Ovary (tissue), 7 donors: ENCODE measurements at regions not wholly inside any gene's neighbourhood (a gene's known extent, or its start where the extent isn't known, plus 50 kb on each side); places are given as distances from the start of the nearest gene placed in this dataset.

Experiments used
- DNase-seq, 5 donors: peaks; one replicate each; pipeline ENCODE4 v3.0.0-alpha.2; 2019 to 2020
- H3K27ac ChIP-seq, 2 donors: fragments of 200-600 bp; one replicate each; pipeline versions ENCODE4 v1.5.1 to v1.8.0; 2019 to 2022
- H3K27me3 ChIP-seq: fragments of 200-600 bp; one replicate; pipeline ENCODE4 v1.8.0; 2022
- H3K36me3 ChIP-seq: fragments of 200-600 bp; sonication (generic); one replicate; pipeline ENCODE4 v1.5.1; 2019
- H3K4me1 ChIP-seq: one replicate; pipeline ENCODE4 v1.8.1; 2013; ENCODE audit warnings: mild to moderate bottlenecking, moderate library complexity; ENCODE audit not compliant: insufficient read depth
- H3K4me3 ChIP-seq: fragments of 200-600 bp; sonication (generic); one replicate; pipeline ENCODE4 v1.5.1; 2017
- H3K9me3 ChIP-seq, 2 donors: fragments of 200-600 bp in 1 of 2; sonication (generic) in 1 of 2; one replicate each; pipeline versions ENCODE4 v1.5.1 to v1.8.1; 2013 to 2019; ENCODE audit warnings: mild to moderate bottlenecking in 1 of 2, moderate library complexity in 1 of 2
- EP300 ChIP-seq: sonication (generic); formaldehyde crosslinking; IDR thresholded peaks from one replicate; pipeline ENCODE4 v1.6.1; 2017; ENCODE audit warnings: antibody characterized with exemption
- POLR2A ChIP-seq: fragments of 450-650 bp; IDR thresholded peaks from one replicate; pipeline ENCODE4 v1.6.1; 2017; ENCODE audit warnings: antibody characterized with exemption, mild to moderate bottlenecking, moderate library complexity
- WGBS, 3 donors: extraction: QIAGEN DNeasy Blood & Tissue Kit in 1 of 3; methylation state at CpG; one replicate each; pipeline versions ENCODE4 v1.1.5 to v1.1.7; 2013 to 2017; 5-methylcytosine and 5-hydroxymethylcytosine counted together
- intact Hi-C, 4 donors: fragments of 100-400 bp; cut with DNase I; formaldehyde crosslinking; loops; one replicate each; pipeline versions ENCODE4 v1.11.0 to v1.15.1; 2022 to 2023
- TF ChIP-seq, protein P1 (sequence below), 3 donors: fragments of 450-650 bp in 2 of 3; fragments of 200-600 bp in 1 of 3; IDR thresholded peaks; one replicate each; pipeline versions ENCODE4 v1.5.1 to v1.8.0; 2016 to 2022; ENCODE audit warnings: antibody characterized with exemption in 3 of 3, mild to moderate bottlenecking in 1 of 3
- donor health status: DM: no; HTN: no; CAD: no; lungs with moderate emphysema.
- donor health status: DM: no; HTN: no; CAD: no.
- donor health status: Bipolar disorder and iron deficiency.
- donor health status: DM: no; HTN: no; CAD: no.
- donor health status: DM: yes; HTN: yes; CAD: no.

DNA sequence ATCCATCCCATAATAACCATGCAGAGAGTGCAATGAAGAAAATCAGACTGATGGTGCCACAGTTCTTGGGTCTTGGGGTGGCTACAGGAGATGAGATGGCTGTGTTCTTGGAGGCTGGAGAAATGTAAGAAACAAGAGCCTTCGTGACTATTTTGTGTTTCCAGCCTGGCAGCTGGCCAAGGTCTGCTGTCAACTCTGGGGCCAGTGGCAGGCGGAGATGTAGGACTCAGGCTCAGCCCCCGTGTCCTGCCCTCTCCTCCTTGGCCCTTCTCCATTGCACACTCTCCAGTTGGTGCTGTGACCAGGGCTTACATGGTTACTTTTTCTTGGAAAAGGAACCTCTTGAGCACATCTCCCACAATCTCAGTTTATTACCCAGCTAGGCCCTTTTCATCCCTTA is 235.4 kb downstream of the DMRT2 start:
- 22 to 38% (median 24%) methylated on average over 3 of the region's 3 CpGs for WGBS, 3 donors
- Histone ChIP-seq H3K9me3 (no peaks in the 10 kb centered on the region), H3K36me3 (no peaks in the 10 kb centered on the region), H3K27ac (no peak overlapping the region), H3K4me1 (no peaks in the 10 kb centered on the region), H3K27me3 (no peaks in the 10 kb centered on the region), H3K4me3 (no peak overlapping the region)
- intact Hi-C loops, result no loop called here
- TF ChIP-seq EP300, result no peak
- TF ChIP-seq, protein P1, sequence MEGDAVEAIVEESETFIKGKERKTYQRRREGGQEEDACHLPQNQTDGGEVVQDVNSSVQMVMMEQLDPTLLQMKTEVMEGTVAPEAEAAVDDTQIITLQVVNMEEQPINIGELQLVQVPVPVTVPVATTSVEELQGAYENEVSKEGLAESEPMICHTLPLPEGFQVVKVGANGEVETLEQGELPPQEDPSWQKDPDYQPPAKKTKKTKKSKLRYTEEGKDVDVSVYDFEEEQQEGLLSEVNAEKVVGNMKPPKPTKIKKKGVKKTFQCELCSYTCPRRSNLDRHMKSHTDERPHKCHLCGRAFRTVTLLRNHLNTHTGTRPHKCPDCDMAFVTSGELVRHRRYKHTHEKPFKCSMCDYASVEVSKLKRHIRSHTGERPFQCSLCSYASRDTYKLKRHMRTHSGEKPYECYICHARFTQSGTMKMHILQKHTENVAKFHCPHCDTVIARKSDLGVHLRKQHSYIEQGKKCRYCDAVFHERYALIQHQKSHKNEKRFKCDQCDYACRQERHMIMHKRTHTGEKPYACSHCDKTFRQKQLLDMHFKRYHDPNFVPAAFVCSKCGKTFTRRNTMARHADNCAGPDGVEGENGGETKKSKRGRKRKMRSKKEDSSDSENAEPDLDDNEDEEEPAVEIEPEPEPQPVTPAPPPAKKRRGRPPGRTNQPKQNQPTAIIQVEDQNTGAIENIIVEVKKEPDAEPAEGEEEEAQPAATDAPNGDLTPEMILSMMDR (IDR thresholded peaks at IDR 0.05), result no peak
- no peak for TF ChIP-seq POLR2A
- no peak for DNase-seq

DNA sequence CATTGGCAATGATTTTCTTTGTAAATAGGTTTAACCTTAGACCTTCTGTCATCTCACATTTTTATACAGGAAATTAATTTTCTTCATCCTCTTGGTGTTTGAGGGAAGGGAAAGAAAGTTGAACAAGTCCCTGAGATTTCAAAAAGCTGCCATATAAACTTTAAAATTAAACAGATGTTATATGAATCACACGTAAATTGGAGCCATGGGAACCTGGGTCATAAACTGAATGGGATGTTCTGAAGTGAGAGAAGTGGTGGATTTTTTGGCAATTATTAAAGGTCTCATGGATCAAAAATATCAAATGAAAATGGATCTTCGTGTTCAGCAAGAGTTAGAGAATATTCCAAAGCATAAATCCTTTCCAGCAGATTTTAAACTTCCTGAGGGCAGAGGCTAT is 242.2 kb downstream of the DMRT2 start:
- Histone ChIP-seq H3K9me3 (no peaks in the 10 kb centered on the region), H3K27me3 (no peaks in the 10 kb centered on the region), H3K27ac (no peak overlapping the region), H3K36me3 (no peaks in the 10 kb centered on the region), H3K4me3 (no peak overlapping the region), H3K4me1 (no peaks in the 10 kb centered on the region)
- TF ChIP-seq POLR2A (no peak), EP300 (no peak)
- TF ChIP-seq, protein P1 (IDR thresholded peaks at IDR 0.05), result no peak
- intact Hi-C loops, result no loop called here
- DNase-seq, result no peak
- WGBS, 3 donors, result 48 to 49% (median 49%) methylated on average over 2 of the region's 2 CpGs

DNA sequence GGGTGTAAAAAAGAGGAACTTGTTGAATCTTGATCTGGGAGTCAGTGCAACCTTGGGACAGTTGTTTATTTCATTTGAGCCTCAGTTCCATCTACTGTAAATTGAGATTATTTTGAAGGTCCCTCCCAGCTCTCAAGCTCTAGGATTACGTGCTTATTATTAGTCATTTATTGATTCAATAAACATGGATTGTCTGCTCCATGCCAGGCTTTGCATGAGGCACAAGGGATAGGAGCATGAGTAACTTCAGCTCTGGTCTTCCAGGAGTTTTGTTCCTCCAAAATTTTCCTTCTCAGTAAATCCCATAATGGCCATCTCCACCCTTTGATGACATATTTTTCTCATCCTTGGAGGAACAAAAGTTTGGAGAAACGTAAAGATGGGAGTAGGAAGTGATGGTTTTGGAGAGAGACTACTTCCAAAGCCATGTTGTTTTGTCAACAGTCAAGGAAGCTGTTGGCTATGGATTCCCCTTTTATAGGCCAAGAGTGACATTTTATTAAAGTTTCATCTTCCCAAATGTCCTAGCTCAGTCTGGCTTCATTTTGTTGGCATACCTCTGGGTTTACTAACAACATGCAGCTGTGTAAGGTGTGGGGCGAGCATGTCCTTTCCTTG is 244.6 kb downstream of the DMRT2 start:
- DNase-seq, result no peak
- H3K27ac ChIP-seq, result no peak overlapping the region
- H3K36me3 ChIP-seq, result no peaks in the 10 kb centered on the region
- WGBS, 3 donors, result 46 to 60% (median 51%) methylated on average over 3 of the region's 3 CpGs
- H3K27me3 ChIP-seq, result no peaks in the 10 kb centered on the region
- no peaks in the 10 kb centered on the region for H3K9me3 ChIP-seq
- TF ChIP-seq, protein P1 (IDR thresholded peaks at IDR 0.05), result no peak
- TF ChIP-seq POLR2A (no peak), EP300 (no peak)
- no peaks in the 10 kb centered on the region for H3K4me1 ChIP-seq
- no peak overlapping the region for H3K4me3 ChIP-seq
- intact Hi-C loops, result no loop called here

DNA sequence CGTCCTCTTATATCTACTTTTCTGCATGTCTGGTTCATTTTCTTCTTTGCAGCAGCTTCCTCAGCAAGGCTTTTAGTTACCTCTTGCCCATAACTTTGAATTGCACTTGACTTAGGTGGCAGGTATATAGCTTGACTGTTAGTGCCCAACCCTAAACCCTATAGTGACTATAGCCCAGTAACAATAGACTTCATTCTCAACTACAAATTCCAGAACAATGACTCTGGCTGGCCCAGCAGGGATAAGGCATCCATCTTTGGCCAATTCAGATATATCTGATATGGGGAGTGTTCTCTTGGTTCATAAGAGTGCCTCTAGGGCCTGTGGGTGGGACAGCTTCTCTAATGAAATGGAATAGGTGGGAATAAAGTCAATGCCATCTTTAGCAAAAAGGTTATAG is 246.2 kb downstream of the DMRT2 start:
- WGBS, 3 donors, result 81 to 93% (median 85%) methylated on average over 1 of the region's 1 CpG
- intact Hi-C loops, result no loop called here
- Histone ChIP-seq H3K36me3 (no peaks in the 10 kb centered on the region), H3K27me3 (no peaks in the 10 kb centered on the region), H3K9me3 (no peaks in the 10 kb centered on the region), H3K4me1 (no peaks in the 10 kb centered on the region), H3K27ac (no peak overlapping the region), H3K4me3 (no peak overlapping the region)
- no peak for DNase-seq
- TF ChIP-seq, protein P1 (IDR thresholded peaks at IDR 0.05), result no peak
- TF ChIP-seq POLR2A, result no peak
- no peak for TF ChIP-seq EP300
